Ascending aorta (tissue), 2 donors: ENCODE measurements at regions not wholly inside any gene's neighbourhood (a gene's known extent, or its start where the extent isn't known, plus 50 kb on each side); places are given as distances from the start of the nearest gene placed in this dataset.

Experiments
- DNase-seq, 2 donors: peaks; one replicate each; pipeline ENCODE4 v3.0.0-alpha.2; 2019; ENCODE audit warnings: low spot score in 2 of 2
- H3K27ac ChIP-seq, 2 donors: fragments of 200-600 bp; sonication (generic); one replicate each; pipeline ENCODE4 v1.5.1; 2016 to 2017; ENCODE audit warnings: mild to moderate bottlenecking in 1 of 2
- H3K27me3 ChIP-seq: fragments of 200-600 bp; sonication (generic); one replicate; pipeline ENCODE4 v1.5.1; 2017
- H3K36me3 ChIP-seq, 2 donors: fragments of 200-600 bp; sonication (generic); one replicate each; pipeline ENCODE4 v1.5.1; 2016
- H3K4me1 ChIP-seq, 2 donors: fragments of 200-600 bp; sonication (generic); one replicate each; pipeline ENCODE4 v1.5.1; 2016 to 2017; ENCODE audit warnings: mild to moderate bottlenecking in 1 of 2
- H3K4me3 ChIP-seq, 2 donors: fragments of 200-600 bp; sonication (generic); one replicate each; pipeline ENCODE4 v1.5.1; 2016 to 2017; ENCODE audit warnings: mild to moderate bottlenecking in 1 of 2
- H3K9me3 ChIP-seq, 2 donors: fragments of 200-600 bp; sonication (generic); one replicate each; pipeline ENCODE4 v1.5.1; 2016
- intact Hi-C: fragments of 100-400 bp; cut with DNase I; formaldehyde crosslinking; loops from one replicate; pipeline ENCODE4 v1.15.1; 2023
- TF ChIP-seq, protein P1 (sequence below), 3 experiments: fragments of 200-600 bp in 2 of 3; fragments of 450-650 bp in 1 of 3; sonication (generic) in 2 of 3; IDR thresholded peaks; one replicate each; pipeline ENCODE4 v1.5.1; 2016 to 2019; ENCODE audit warnings: antibody characterized with exemption in 3 of 3, mild to moderate bottlenecking in 1 of 3, moderate library complexity in 1 of 3

DNA sequence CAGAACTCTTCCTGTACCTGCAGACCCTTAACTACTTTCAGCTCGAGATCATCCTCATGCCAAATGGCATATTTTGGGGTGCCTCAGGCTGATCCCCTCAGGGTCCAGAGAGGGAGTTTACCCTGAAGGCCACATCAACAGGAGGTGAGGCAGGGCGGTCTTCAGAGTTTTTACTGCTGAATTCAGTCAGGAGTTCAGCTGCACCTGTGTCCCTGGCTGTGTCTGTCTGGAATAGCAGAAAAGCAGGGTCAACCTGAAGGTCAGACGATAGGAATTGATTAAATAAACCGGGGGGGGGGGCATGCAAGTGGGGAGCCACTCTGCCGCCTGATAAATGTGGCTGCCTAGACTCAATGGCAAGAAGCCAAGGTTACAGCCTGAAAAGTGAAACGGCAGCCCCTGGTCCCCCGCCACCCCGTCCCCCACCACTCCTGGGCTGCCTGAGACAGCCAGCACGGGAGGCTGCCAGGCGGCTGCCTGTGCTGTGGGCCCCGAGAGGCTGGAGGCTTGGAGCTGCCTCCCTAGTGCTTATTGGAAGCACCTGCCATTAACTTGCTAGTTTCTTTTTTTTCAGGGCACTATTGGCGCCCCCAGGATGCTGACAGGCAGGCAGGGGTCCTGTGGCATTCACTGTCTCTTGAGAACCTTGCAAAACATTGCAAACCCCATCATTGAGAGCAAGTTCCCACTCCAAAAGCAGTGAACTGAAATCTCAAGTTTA is 182.7 kb upstream of the PPP1R26 start:
- H3K27me3 ChIP-seq, result no peaks in the 10 kb centered on the region
- no peak overlapping the region for H3K4me3 ChIP-seq
- H3K36me3 ChIP-seq, result no peaks in the 10 kb centered on the region
- no peaks in the 10 kb centered on the region for H3K9me3 ChIP-seq
- DNase-seq, result no peak
- TF ChIP-seq, protein P1, sequence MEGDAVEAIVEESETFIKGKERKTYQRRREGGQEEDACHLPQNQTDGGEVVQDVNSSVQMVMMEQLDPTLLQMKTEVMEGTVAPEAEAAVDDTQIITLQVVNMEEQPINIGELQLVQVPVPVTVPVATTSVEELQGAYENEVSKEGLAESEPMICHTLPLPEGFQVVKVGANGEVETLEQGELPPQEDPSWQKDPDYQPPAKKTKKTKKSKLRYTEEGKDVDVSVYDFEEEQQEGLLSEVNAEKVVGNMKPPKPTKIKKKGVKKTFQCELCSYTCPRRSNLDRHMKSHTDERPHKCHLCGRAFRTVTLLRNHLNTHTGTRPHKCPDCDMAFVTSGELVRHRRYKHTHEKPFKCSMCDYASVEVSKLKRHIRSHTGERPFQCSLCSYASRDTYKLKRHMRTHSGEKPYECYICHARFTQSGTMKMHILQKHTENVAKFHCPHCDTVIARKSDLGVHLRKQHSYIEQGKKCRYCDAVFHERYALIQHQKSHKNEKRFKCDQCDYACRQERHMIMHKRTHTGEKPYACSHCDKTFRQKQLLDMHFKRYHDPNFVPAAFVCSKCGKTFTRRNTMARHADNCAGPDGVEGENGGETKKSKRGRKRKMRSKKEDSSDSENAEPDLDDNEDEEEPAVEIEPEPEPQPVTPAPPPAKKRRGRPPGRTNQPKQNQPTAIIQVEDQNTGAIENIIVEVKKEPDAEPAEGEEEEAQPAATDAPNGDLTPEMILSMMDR (IDR thresholded peaks at IDR 0.05), result no peak
- no peak overlapping the region for H3K27ac ChIP-seq
- intact Hi-C loops, result no loop called here
- no peaks in the 10 kb centered on the region for H3K4me1 ChIP-seq

DNA sequence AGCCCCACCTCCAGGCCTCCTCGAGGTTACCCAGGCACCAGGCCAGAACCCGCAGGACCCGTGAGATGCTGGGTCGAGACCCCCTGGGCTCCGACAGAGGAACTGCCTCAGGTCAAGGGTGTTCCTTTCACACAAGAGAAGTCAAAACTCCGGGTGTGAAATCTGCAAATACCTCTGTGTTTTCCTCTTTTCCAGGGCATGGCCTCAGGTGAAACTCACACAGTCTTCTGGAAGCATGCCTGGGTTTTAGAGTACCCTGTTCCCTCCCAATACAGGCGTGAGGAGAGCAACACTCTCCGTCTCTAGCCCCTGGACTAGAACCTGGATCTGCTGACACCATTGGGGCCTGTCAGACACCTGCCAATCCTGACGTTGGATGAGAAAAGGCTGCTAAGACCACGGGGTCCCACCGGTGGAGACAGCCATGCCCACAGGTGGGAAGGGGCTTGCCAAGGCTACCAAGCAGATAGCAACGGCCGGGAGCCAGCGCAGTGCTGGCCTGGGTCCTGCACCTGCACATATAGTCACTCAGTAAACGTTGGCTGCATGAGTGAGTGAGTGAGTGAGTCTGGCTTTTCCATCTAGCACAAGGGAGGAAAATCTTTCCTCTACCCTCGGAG is 182.0 kb upstream of the PPP1R26 start:
- Histone ChIP-seq H3K36me3 (no peaks in the 10 kb centered on the region), H3K4me1 (no peaks in the 10 kb centered on the region), H3K4me3 (no peak overlapping the region), H3K27ac (no peak overlapping the region), H3K9me3 (no peaks in the 10 kb centered on the region), H3K27me3 (no peaks in the 10 kb centered on the region)
- TF ChIP-seq, protein P1 (IDR thresholded peaks at IDR 0.05), result no peak
- intact Hi-C loops, result no loop called here
- no peak for DNase-seq

GRCh38 chr9:135299239-135299590 is 180.4 kb upstream of the PPP1R26 start:
- H3K4me1 ChIP-seq, result no peaks in the 10 kb centered on the region
- DNase-seq, result no peak
- intact Hi-C loops, result no loop called here
- no peaks in the 10 kb centered on the region for H3K36me3 ChIP-seq
- no peaks in the 10 kb centered on the region for H3K9me3 ChIP-seq
- H3K27me3 ChIP-seq, result no peaks in the 10 kb centered on the region
- no peak overlapping the region for H3K4me3 ChIP-seq
- TF ChIP-seq, protein P1 (IDR thresholded peaks at IDR 0.05), result no peak
- H3K27ac ChIP-seq, result no peak overlapping the region

GRCh38 chr9:135299651-135300345 is 179.8 kb upstream of the PPP1R26 start:
- DNase-seq, result no peak
- Histone ChIP-seq H3K27ac (no peak overlapping the region), H3K27me3 (no peaks in the 10 kb centered on the region), H3K4me3 (no peak overlapping the region), H3K4me1 (no peaks in the 10 kb centered on the region), H3K9me3 (no peaks in the 10 kb centered on the region), H3K36me3 (no peaks in the 10 kb centered on the region)
- TF ChIP-seq, protein P1 (IDR thresholded peaks at IDR 0.05), result no peak
- intact Hi-C loops, result no loop called here

- Histone ChIP-seq H3K4me3 (no peak overlapping the region), H3K9me3 (no peaks in the 10 kb centered on the region), H3K27ac (no peak overlapping the region), H3K27me3 (no peaks in the 10 kb centered on the region), H3K4me1 (no peaks in the 10 kb centered on the region), H3K36me3 (no peaks in the 10 kb centered on the region)
- DNase-seq, result no peak
- intact Hi-C loops, result no loop called here
- TF ChIP-seq, protein P1 (IDR thresholded peaks at IDR 0.05), result no peak
Observed at GRCh38 chr9:135300346-135301141, 179.0 kb upstream of the PPP1R26 start.
